ENCODE measurements at regions not wholly inside any gene's neighbourhood (a gene's known extent, or its start where the extent isn't known, plus 50 kb on each side); places are given as distances from the start of the nearest gene placed in this dataset.

- no peaks in the 10 kb centered on the region for H3K79me2 ChIP-seq (ENCODE audit: control insufficient read depth, low read length)
- no peak overlapping the region for H3K4me3 ChIP-seq (ENCODE audit: low read length)
- peaks cover 8% of the 10 kb centered on the region for H3K4me1 ChIP-seq (ENCODE audit: control insufficient read depth, low read length)
- no peaks in the 10 kb centered on the region for H3K36me3 ChIP-seq (ENCODE audit: control insufficient read depth, low read length)
- H3K9me2 ChIP-seq (replicated peaks; ENCODE audit: control insufficient read depth, low read length), result no peaks in the 10 kb centered on the region
- TF ChIP-seq CTCF (IDR thresholded peaks at IDR 0.05; ENCODE audit: low read depth, low read length, poor library complexity, severe bottlenecking), result no peak
- TF ChIP-seq EZH2phosphoT487 (IDR thresholded peaks at IDR 0.05; ENCODE audit: borderline replicate concordance, low read length), result no peak
- H3F3A ChIP-seq (ENCODE audit: control insufficient read depth, insufficient read depth), result no peaks in the 10 kb centered on the region
- H3K27ac ChIP-seq (ENCODE audit: low read depth, low read length), result no peak overlapping the region
- H3K4me2 ChIP-seq (ENCODE audit: low read length), result no peak overlapping the region
- H3K27me3 ChIP-seq (ENCODE audit: control insufficient read depth, low read length), result no peaks in the 10 kb centered on the region
- H4K20me1 ChIP-seq (ENCODE audit: control insufficient read depth, insufficient read depth, low read depth, low read length), result no peaks in the 10 kb centered on the region
- H3K9me3 ChIP-seq (ENCODE audit: control insufficient read depth, insufficient read depth, low read length), result peaks cover 20% of the 10 kb centered on the region
Observed at GRCh38 chr4:81522711-81523110, 51.0 kb upstream of the RASGEF1B start.

- Histone ChIP-seq H3K9me3 (ENCODE audit: control insufficient read depth, insufficient read depth, low read length) (peaks cover 12% of the 10 kb centered on the region; the same call in 1 of the 2 replicates), H3K79me2 (ENCODE audit: control insufficient read depth, low read length) (no peaks in the 10 kb centered on the region), H3F3A (ENCODE audit: control insufficient read depth, insufficient read depth) (no peaks in the 10 kb centered on the region), H3K4me2 (ENCODE audit: low read length) (no peak overlapping the region), H3K9me2 (replicated peaks; ENCODE audit: control insufficient read depth, low read length) (no peaks in the 10 kb centered on the region), H3K4me1 (ENCODE audit: control insufficient read depth, low read length) (peaks cover 8% of the 10 kb centered on the region), H3K36me3 (ENCODE audit: control insufficient read depth, low read length) (no peaks in the 10 kb centered on the region), H4K20me1 (ENCODE audit: control insufficient read depth, insufficient read depth, low read depth, low read length) (no peaks in the 10 kb centered on the region), H3K4me3 (ENCODE audit: low read length) (no peak overlapping the region), H3K27ac (ENCODE audit: low read depth, low read length) (no peak overlapping the region), H3K27me3 (ENCODE audit: control insufficient read depth, low read length) (no peaks in the 10 kb centered on the region)
- TF ChIP-seq CTCF (IDR thresholded peaks at IDR 0.05; ENCODE audit: low read depth, low read length, poor library complexity, severe bottlenecking), result no peak
- no peak for TF ChIP-seq EZH2phosphoT487 (IDR thresholded peaks at IDR 0.05; ENCODE audit: borderline replicate concordance, low read length)
Observed at GRCh38 chr4:81521708-81522107, 50.0 kb upstream of the RASGEF1B start.

Data from DOHH2 (cell line).